GM12878 (cell line): ENCODE measurements at regions not wholly inside any gene's neighbourhood (a gene's known extent, or its start where the extent isn't known, plus 50 kb on each side); places are given as distances from the start of the nearest gene placed in this dataset.

Experiments
- ATAC-seq: fragments of 200-7000 bp; cut with Tn5 transposase; 3 replicates; pipeline ENCODE4 v1.9.1; 2020; ENCODE audit warnings: mild to moderate bottlenecking, moderate library complexity
- BruUV-seq: library from RNA; stranded (reverse); fragments of 400-500 nt; replicated peaks from 2 replicates; lab custom pipeline; 2021; lab: Mats Ljungman, UMichigan
- CTCF ChIA-PET: fragments of 300-600 bp; sonication (Branson Sonifier 250); formaldehyde crosslinking; extraction: SDS; loops from one replicate; lab custom pipeline; 2021; ENCODE audit warnings: inconsistent platforms; lab: Yijun Ruan, JAX
- POLR2A ChIA-PET: fragments of 350-600 bp; formaldehyde crosslinking; extraction: SDS; loops from one replicate; lab custom pipeline; 2021; ENCODE audit warnings: inconsistent platforms; lab: Charles Lee
- RAD21 ChIA-PET: fragments of 300-600 bp; sonication (Branson Sonifier 250); formaldehyde crosslinking; loops from one replicate; lab custom pipeline; 2023; ENCODE audit warnings: antibody characterized with exemption; ENCODE audit not compliant: unreplicated experiment; lab: Charles Lee
- SMC1A ChIA-PET: fragments of 300-600 bp; sonication (Branson Sonifier 250); formaldehyde crosslinking; loops from one replicate; lab custom pipeline; 2023; ENCODE audit not compliant: unreplicated experiment, uncharacterized antibody; lab: Charles Lee
- DNase-seq: peaks from one replicate; pipeline ENCODE4 v3.0.0-alpha.2; 2011; ENCODE audit warnings: low read depth, low spot score
- FAIRE-seq: peaks from 3 replicates; lab custom pipeline; 2011; peaks lifted over from hg19 to GRCh38; lab: Jason Lieb, UNC
- H2AFZ ChIP-seq: 2 replicates; pipeline ENCODE4 v1.6.0; 2011; ENCODE audit warnings: low read depth, low read length, control low read depth; ENCODE audit not compliant: control insufficient read depth
- H3K27ac ChIP-seq: 2 replicates; pipeline ENCODE4 v1.5.1; 2011; ENCODE audit warnings: control low read depth; ENCODE audit not compliant: control insufficient read depth, insufficient read depth
- H3K27me3 ChIP-seq, 2 experiments: replicated peaks in 1 of 2; 2 replicates each; pipeline versions ENCODE4 v1.6.0 to v1.6.1; 2011; ENCODE audit warnings: low read length in 1 of 2; ENCODE audit not compliant: control insufficient read depth in 2 of 2, insufficient read depth in 2 of 2
- H3K36me3 ChIP-seq, 2 experiments: 2 replicates each; pipeline ENCODE4 v1.5.1; 2011; ENCODE audit warnings: low read length in 1 of 2; ENCODE audit not compliant: control insufficient read depth in 2 of 2, insufficient read depth in 2 of 2
- H3K4me1 ChIP-seq: 2 replicates; pipeline ENCODE4 v1.6.1; 2011; ENCODE audit warnings: mild to moderate bottlenecking, low read length, moderate library complexity, mixed read lengths; ENCODE audit not compliant: control insufficient read depth, insufficient read depth
- H3K4me2 ChIP-seq: 2 replicates; pipeline ENCODE4 v1.6.0; 2011; ENCODE audit warnings: control low read depth; ENCODE audit not compliant: control insufficient read depth, insufficient read depth
- H3K4me3 ChIP-seq: fragments of 200-600 bp; sonication (generic); 2 replicates; pipeline ENCODE4 v1.5.1; 2016
- H3K79me2 ChIP-seq: 2 replicates; pipeline ENCODE4 v1.6.0; 2011; ENCODE audit warnings: low read length; ENCODE audit not compliant: control insufficient read depth, insufficient read depth
- H3K9ac ChIP-seq: 2 replicates; pipeline ENCODE4 v1.8.0; 2011; ENCODE audit warnings: low read length, control low read depth, mixed read lengths; ENCODE audit not compliant: control insufficient read depth, insufficient read depth
- H3K9me3 ChIP-seq: replicated peaks from 3 replicates; pipeline ENCODE4 v1.5.1; 2011; ENCODE audit warnings: mild to moderate bottlenecking, low read length; ENCODE audit not compliant: control insufficient read depth, insufficient read depth
- H4K20me1 ChIP-seq: 2 replicates; pipeline ENCODE4 v1.6.0; 2011; ENCODE audit not compliant: control insufficient read depth, insufficient read depth
- EP300 ChIP-seq, 2 experiments: fragments of 150-350 bp in 1 of 2; IDR thresholded peaks; 2 replicates each; pipeline ENCODE4 v1.6.1; 2011 to 2012; ENCODE audit warnings: low read depth in 2 of 2, low read length in 2 of 2, borderline replicate concordance in 1 of 2, improper control_type of control experiment in 1 of 2, inconsistent platforms in 1 of 2; ENCODE audit not compliant: control insufficient read depth in 1 of 2
- GABPA ChIP-seq: IDR thresholded peaks from 2 replicates; pipeline ENCODE4 v1.6.1; 2014; ENCODE audit warnings: antibody characterized with exemption, low read depth, mild to moderate bottlenecking, inconsistent platforms
- IRF3 ChIP-seq: fragments of 450-650 bp; IDR thresholded peaks from 2 replicates; pipeline ENCODE4 v1.6.1; 2014; ENCODE audit warnings: mild to moderate bottlenecking
- IRF4 ChIP-seq: IDR thresholded peaks from 2 replicates; pipeline ENCODE4 v1.6.1; 2011; ENCODE audit warnings: low read depth, low read length
- JUNB ChIP-seq: IDR thresholded peaks from 2 replicates; pipeline ENCODE4 v1.6.1; 2016; ENCODE audit warnings: antibody characterized with exemption, mild to moderate bottlenecking
- MLLT1 ChIP-seq: fragments of 450-650 bp; IDR thresholded peaks from 2 replicates; pipeline ENCODE4 v1.6.1; 2016; ENCODE audit warnings: mild to moderate bottlenecking
- SKIL ChIP-seq: fragments of 450-650 bp; IDR thresholded peaks from 2 replicates; pipeline ENCODE4 v1.6.1; 2017; ENCODE audit warnings: mild to moderate bottlenecking, low read depth, inconsistent platforms; ENCODE audit not compliant: poor library complexity, severe bottlenecking
- SREBF1 ChIP-seq: IDR thresholded peaks from 2 replicates; pipeline ENCODE4 v1.6.1; 2012; ENCODE audit warnings: mild to moderate bottlenecking, low read length
- SUPT20H ChIP-seq: IDR thresholded peaks from 2 replicates; pipeline ENCODE4 v1.6.1; 2011; ENCODE audit warnings: low read depth, mild to moderate bottlenecking, low read length, moderate library complexity, borderline replicate concordance; ENCODE audit not compliant: control insufficient read depth
- YBX1 ChIP-seq: fragments of 450-650 bp; IDR thresholded peaks from 2 replicates; pipeline ENCODE4 v1.6.1; 2016; ENCODE audit warnings: antibody characterized with exemption
- ZSCAN29 ChIP-seq: fragments of 450-650 bp; IDR thresholded peaks from 2 replicates; pipeline ENCODE4 v1.6.1; 2017; ENCODE audit warnings: mild to moderate bottlenecking, moderate library complexity
- WGBS: methylation state at CpG from one replicate; pipeline ENCODE4 v1.1.6; 2016; ENCODE audit warnings: low lambda C conversion rate; ENCODE audit not compliant: insufficient replicate concordance, insufficient coverage; ENCODE audit errors: missing lambda C conversion rate; 5-methylcytosine and 5-hydroxymethylcytosine counted together
- in situ Hi-C: fragments of 300-500 bp; cut with MboI; formaldehyde crosslinking; loops from 9 replicates; pipeline ENCODE4 v1.14.3; 2018; ENCODE audit warnings: mixed read lengths
- intact Hi-C: fragments of 100-400 bp; cut with micrococcal nuclease; formaldehyde crosslinking; loops from one replicate; pipeline ENCODE4 v1.14.2; 2022; ENCODE audit not compliant: unreplicated experiment

GRCh38 chr1:38127428-38127827, 80.8 kb upstream of the POU3F1 start:
- Histone ChIP-seq H3K27me3 (no peaks in the 10 kb centered on the region; a peak in 2 of 4 replicates), H3K4me1 (no peaks in the 10 kb centered on the region), H3K4me3 (no peak overlapping the region), H3K9ac (no peak overlapping the region), H3K79me2 (no peaks in the 10 kb centered on the region), H3K27ac (no peak overlapping the region), H2AFZ (no peak overlapping the region), H3K9me3 (no peaks in the 10 kb centered on the region), H3K36me3 (no peaks in the 10 kb centered on the region), H3K4me2 (no peak overlapping the region), H4K20me1 (no peaks in the 10 kb centered on the region)
- in situ Hi-C loops: no loop called here
- CTCF ChIA-PET: no interaction called here
- ATAC-seq (no peak), DNase-seq (no peak), FAIRE-seq (no peak)
- TF ChIP-seq IRF3 (no peak), SUPT20H (no peak), ZSCAN29 (no peak), YBX1 (no peak), IRF4 (no peak), SREBF1 (no peak), EP300 (IDR thresholded peaks at IDR 0.05; ENCODE audit: borderline replicate concordance in 1 of 2, control insufficient read depth in 1 of 2, low read depth in 2 of 2, low read length in 2 of 2) (no peak), SKIL (no peak), MLLT1 (no peak), JUNB (no peak), GABPA (no peak)
- WGBS: 4% methylated on average over 2 of the region's 2 CpGs
- SMC1A ChIA-PET: interaction anchor here (1.1 to 1.4 kb wide), 2 partner anchors 26 to 65 kb away, joined by 3 read pairs; no protein-coding TSS in a partner anchor
- intact Hi-C loops: no loop called here
- RAD21 ChIA-PET: no interaction called here
- POLR2A ChIA-PET: interaction anchor here (0.7 kb wide), 1 partner anchor 206 kb away, joined by 3 read pairs; no protein-coding TSS in a partner anchor
- no TSS peak for BruUV-seq
